Keratinocyte (primary cell): ENCODE measurements at regions not wholly inside any gene's neighbourhood (a gene's known extent, or its start where the extent isn't known, plus 50 kb on each side); places are given as distances from the start of the nearest gene placed in this dataset.

ENCODE experiments used
- DNase-seq: peaks from one replicate; pipeline ENCODE4 v3.0.0-alpha.2; 2011; ENCODE audit warnings: low read depth, missing footprints, low spot score
- FAIRE-seq: peaks from 2 replicates; lab custom pipeline; 2011; peaks lifted over from hg19 to GRCh38; lab: Jason Lieb, UNC
- H2AFZ ChIP-seq: 2 replicates; pipeline ENCODE4 v1.6.0; 2012; ENCODE audit warnings: low read length, control low read depth, inconsistent platforms; ENCODE audit not compliant: control insufficient read depth
- H3K27ac ChIP-seq: 2 replicates; pipeline ENCODE4 v1.5.1; 2011; ENCODE audit warnings: low read length; ENCODE audit not compliant: control insufficient read depth, insufficient read depth
- H3K27me3 ChIP-seq: 3 replicates; pipeline ENCODE4 v1.6.0; 2011; ENCODE audit warnings: low read length; ENCODE audit not compliant: control insufficient read depth, insufficient read depth; ENCODE audit errors: extremely low read depth
- H3K36me3 ChIP-seq, 2 experiments: 2 replicates in 1 of 2; 3 replicates in 1 of 2; pipeline ENCODE4 v1.5.1; 2011; ENCODE audit warnings: low read length in 2 of 2, mild to moderate bottlenecking in 1 of 2; ENCODE audit not compliant: control insufficient read depth in 2 of 2, insufficient read depth in 2 of 2; ENCODE audit errors: extremely low read depth in 1 of 2
- H3K4me1 ChIP-seq: 3 replicates; pipeline ENCODE4 v1.5.1; 2011; ENCODE audit warnings: low read length; ENCODE audit not compliant: control insufficient read depth, insufficient read depth; ENCODE audit errors: extremely low read depth
- H3K4me2 ChIP-seq: 3 replicates; pipeline ENCODE4 v1.6.0; 2011; ENCODE audit warnings: low read depth, low read length; ENCODE audit not compliant: control insufficient read depth, insufficient read depth; ENCODE audit errors: extremely low read depth
- H3K4me3 ChIP-seq, 3 experiments: fragments of 200-600 bp in 1 of 3; sonication (generic) in 1 of 3; 2 replicates in 2 of 3; 3 replicates in 1 of 3; pipeline ENCODE4 v1.5.1; 2011 to 2016; ENCODE audit warnings: low read length in 3 of 3, mild to moderate bottlenecking in 3 of 3, control low read depth in 2 of 3, inconsistent platforms in 1 of 3, low read depth in 1 of 3, mixed read lengths in 1 of 3, mixed run types in 1 of 3, moderate library complexity in 1 of 3; ENCODE audit not compliant: control insufficient read depth in 2 of 3, insufficient read depth in 2 of 3; ENCODE audit errors: extremely low read depth in 1 of 3
- H3K79me2 ChIP-seq: 2 replicates; pipeline ENCODE4 v1.6.0; 2012; ENCODE audit warnings: low read length; ENCODE audit not compliant: control insufficient read depth, insufficient read depth
- H3K9ac ChIP-seq: 3 replicates; pipeline ENCODE4 v1.6.0; 2011; ENCODE audit warnings: low read length; ENCODE audit not compliant: control insufficient read depth, insufficient read depth; ENCODE audit errors: extremely low read depth
- H3K9me1 ChIP-seq: 3 replicates; pipeline ENCODE4 v1.6.0; 2011; ENCODE audit warnings: low read length; ENCODE audit not compliant: control insufficient read depth, insufficient read depth; ENCODE audit errors: extremely low read depth
- H3K9me3 ChIP-seq: 2 replicates; pipeline ENCODE4 v1.5.1; 2012; ENCODE audit warnings: low read depth, low read length; ENCODE audit not compliant: control insufficient read depth
- H4K20me1 ChIP-seq: 3 replicates; pipeline ENCODE4 v1.6.0; 2011; ENCODE audit warnings: low read length; ENCODE audit not compliant: control insufficient read depth, insufficient read depth; ENCODE audit errors: extremely low read depth
- CTCF ChIP-seq, 3 experiments: IDR thresholded peaks in 1 of 3; conservative IDR thresholded peaks in 1 of 3; optimal IDR thresholded peaks in 1 of 3; 2 replicates in 2 of 3; 3 replicates in 1 of 3; pipeline versions ENCODE3 to v1.5.1; 2011; ENCODE audit warnings: low read length in 3 of 3, mild to moderate bottlenecking in 3 of 3, moderate library complexity in 2 of 3, control low read depth in 1 of 3, inconsistent platforms in 1 of 3; ENCODE audit not compliant: insufficient read depth in 2 of 3; ENCODE audit errors: extremely low read depth in 1 of 3
- EZH2 ChIP-seq: IDR thresholded peaks from one replicate; pipeline ENCODE4 v1.6.1; 2012; ENCODE audit warnings: inconsistent platforms, mild to moderate bottlenecking, low read length, moderate library complexity
- dilution Hi-C: fragments of 300-500 bp; cut with MboI; formaldehyde crosslinking; loops from one replicate; pipeline ENCODE4 v1.7.0; 2020; ENCODE audit warnings: low sequenced_read_pairs; ENCODE audit not compliant: extremely low pct_ligation_motif_present

DNA sequence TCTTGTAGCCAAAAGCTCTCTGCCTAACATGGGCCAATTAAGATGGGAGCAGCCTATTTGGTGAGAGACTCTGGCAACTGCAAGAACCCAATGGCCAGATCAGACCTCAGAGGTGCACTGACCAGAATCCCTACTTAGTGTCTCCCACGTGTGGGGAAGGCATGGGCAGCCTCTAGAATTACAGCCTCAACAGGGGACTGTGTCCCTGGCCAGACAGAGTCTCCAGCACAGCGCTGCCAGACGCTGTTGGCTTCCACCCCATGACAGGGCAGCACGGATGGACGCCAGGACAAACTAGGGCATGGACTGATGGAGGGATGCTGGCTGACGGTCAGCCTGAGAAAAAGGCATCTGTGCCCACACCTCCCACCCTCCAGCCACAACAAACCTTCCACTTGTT is 729.3 kb upstream of the AUTS2 start:
- Histone ChIP-seq H3K9ac (no peak overlapping the region), H3K79me2 (no peaks in the 10 kb centered on the region), H3K9me3 (no peaks in the 10 kb centered on the region), H3K9me1 (no peaks in the 10 kb centered on the region), H3K4me1 (no peaks in the 10 kb centered on the region), H2AFZ (no peak overlapping the region), H3K4me2 (no peak overlapping the region), H3K4me3 (no peak overlapping the region), H4K20me1 (no peaks in the 10 kb centered on the region), H3K27ac (no peak overlapping the region), H3K27me3 (no peaks in the 10 kb centered on the region), H3K36me3 (no peaks in the 10 kb centered on the region)
- DNase-seq (no peak), FAIRE-seq (no peak)
- no peak for TF ChIP-seq EZH2
- no peak for TF ChIP-seq CTCF (optimal IDR thresholded peaks at IDR 0.05 in 1 of 3, IDR thresholded peaks at IDR 0.05 in 1 of 3, conservative IDR thresholded peaks at IDR 0.05 in 1 of 3; ENCODE audit: extremely low read depth in 1 of 3, insufficient read depth in 2 of 3, low read length in 3 of 3)
- dilution Hi-C loops, result no loop called here

- dilution Hi-C loops, result no loop called here
- Histone ChIP-seq H3K27me3 (no peaks in the 10 kb centered on the region), H3K9me1 (no peaks in the 10 kb centered on the region), H3K4me1 (no peaks in the 10 kb centered on the region), H2AFZ (no peak overlapping the region), H3K9ac (no peak overlapping the region), H3K79me2 (no peaks in the 10 kb centered on the region), H3K27ac (no peak overlapping the region), H3K9me3 (no peaks in the 10 kb centered on the region), H4K20me1 (no peaks in the 10 kb centered on the region), H3K4me3 (no peak overlapping the region), H3K36me3 (no peaks in the 10 kb centered on the region), H3K4me2 (no peak overlapping the region)
- TF ChIP-seq CTCF (optimal IDR thresholded peaks at IDR 0.05 in 1 of 3, IDR thresholded peaks at IDR 0.05 in 1 of 3, conservative IDR thresholded peaks at IDR 0.05 in 1 of 3; ENCODE audit: extremely low read depth in 1 of 3, insufficient read depth in 2 of 3, low read length in 3 of 3) (no peak), EZH2 (no peak)
- DNase-seq (no peak), FAIRE-seq (no peak)
Observed at GRCh38 chr7:68873616-68874015, 724.7 kb upstream of the AUTS2 start.
